ENCODE measurements at regions not wholly inside any gene's neighbourhood (a gene's known extent, or its start where the extent isn't known, plus 50 kb on each side); places are given as distances from the start of the nearest gene placed in this dataset.
A peak's percentile ranks its signal among the peaks of the same experiment; 100 is the strongest.
"Not testable (repeated sequence)": the region's sequence is repeated elsewhere in the genome, so short reads cannot be mapped to it uniquely, and the experiment has no call there.

DNA sequence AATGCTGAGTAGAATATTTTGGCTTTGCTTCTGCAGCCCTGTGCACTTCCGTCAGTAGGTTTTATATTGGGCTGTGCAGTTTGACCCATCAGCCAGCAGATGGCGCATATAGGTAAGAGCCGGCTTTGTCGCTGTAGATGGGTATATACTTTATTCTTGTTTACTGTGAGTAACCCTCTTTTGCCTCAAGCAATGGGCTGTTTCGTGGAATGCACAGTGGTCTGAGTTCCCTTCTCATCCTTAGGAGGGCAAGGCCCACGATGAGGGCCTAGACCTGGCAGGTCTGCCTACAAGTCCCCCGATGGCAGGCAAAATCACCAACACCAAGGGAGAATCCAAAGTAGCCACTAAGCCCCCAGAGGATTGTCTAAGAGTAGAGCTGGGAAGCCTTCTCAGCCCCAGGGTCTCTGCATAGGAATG, 1002.9 kb upstream of the KCND2 start:
- H3K4me3 ChIP-seq (replicated peaks in 1 of 2; ENCODE audit: low read depth in 2 of 2, low read length in 2 of 2), result no peak overlapping the region
- TF ChIP-seq, protein P1, sequence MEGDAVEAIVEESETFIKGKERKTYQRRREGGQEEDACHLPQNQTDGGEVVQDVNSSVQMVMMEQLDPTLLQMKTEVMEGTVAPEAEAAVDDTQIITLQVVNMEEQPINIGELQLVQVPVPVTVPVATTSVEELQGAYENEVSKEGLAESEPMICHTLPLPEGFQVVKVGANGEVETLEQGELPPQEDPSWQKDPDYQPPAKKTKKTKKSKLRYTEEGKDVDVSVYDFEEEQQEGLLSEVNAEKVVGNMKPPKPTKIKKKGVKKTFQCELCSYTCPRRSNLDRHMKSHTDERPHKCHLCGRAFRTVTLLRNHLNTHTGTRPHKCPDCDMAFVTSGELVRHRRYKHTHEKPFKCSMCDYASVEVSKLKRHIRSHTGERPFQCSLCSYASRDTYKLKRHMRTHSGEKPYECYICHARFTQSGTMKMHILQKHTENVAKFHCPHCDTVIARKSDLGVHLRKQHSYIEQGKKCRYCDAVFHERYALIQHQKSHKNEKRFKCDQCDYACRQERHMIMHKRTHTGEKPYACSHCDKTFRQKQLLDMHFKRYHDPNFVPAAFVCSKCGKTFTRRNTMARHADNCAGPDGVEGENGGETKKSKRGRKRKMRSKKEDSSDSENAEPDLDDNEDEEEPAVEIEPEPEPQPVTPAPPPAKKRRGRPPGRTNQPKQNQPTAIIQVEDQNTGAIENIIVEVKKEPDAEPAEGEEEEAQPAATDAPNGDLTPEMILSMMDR (IDR thresholded peaks at IDR 0.05; ENCODE audit: low read depth, low read length), result peak; percentile 90
- DNase-seq (ENCODE audit: low read depth in 2 of 2), result peak; percentile 81 to 82

DNA sequence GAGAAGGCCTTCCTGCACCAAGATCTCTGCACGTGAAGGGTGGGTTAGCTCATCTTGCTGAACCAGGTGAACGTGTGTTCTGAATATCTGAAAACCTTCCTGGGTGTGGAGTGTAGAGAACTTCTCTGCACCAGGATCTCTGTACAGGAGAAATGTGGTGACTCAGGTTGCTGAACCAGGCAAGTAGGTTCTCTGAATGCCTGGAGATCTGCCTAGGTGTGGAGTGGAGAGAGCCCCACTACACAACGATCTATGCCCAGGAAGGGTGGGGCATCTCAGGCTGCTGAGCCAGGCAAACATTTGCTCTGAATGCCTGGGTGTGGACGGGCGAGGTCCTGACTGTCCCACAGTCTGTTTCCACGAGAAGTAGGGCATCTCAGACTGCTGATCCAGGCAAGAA, 1002.3 kb upstream of the KCND2 start:
- no peak for DNase-seq (ENCODE audit: low read depth in 2 of 2)
- TF ChIP-seq, protein P1 (IDR thresholded peaks at IDR 0.05; ENCODE audit: low read depth, low read length), result no peak
- H3K4me3 ChIP-seq (replicated peaks in 1 of 2; ENCODE audit: low read depth in 2 of 2, low read length in 2 of 2), result no peak overlapping the region

DNA sequence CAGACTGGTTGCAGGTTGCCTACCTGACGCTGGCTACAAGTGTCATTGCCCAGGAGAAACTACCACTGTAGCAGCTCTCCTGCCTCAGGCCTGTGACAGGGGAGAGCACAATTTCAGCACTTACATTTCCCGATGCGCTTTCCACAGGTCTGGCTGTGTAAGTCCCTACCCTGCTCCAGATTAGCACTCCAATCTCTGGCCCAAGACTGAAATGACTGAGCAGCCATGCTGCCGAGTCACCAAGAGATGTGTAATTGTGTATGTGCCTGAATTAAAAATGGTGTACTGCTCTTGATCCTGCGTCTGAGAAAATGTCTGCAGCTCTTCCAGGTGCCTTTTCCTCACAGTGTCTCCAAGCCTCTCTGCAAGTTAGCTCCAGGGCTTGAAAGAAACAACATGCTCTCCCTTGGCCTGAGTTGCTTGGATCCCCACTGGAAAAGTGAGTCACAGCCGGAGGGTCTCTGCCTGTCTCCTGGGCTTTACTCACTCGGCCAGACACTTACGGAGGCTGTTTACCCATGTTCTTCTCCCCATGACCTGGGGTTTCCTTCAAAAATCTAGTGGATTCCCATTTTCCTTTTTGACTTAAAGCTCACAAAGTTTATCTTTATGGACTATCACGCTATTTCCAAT, 1001.7 kb upstream of the KCND2 start:
- TF ChIP-seq, protein P1 (IDR thresholded peaks at IDR 0.05; ENCODE audit: low read depth, low read length), result no peak
- no peak overlapping the region for H3K4me3 ChIP-seq (replicated peaks in 1 of 2; ENCODE audit: low read depth in 2 of 2, low read length in 2 of 2)
- no peak for DNase-seq (ENCODE audit: low read depth in 2 of 2)

DNA sequence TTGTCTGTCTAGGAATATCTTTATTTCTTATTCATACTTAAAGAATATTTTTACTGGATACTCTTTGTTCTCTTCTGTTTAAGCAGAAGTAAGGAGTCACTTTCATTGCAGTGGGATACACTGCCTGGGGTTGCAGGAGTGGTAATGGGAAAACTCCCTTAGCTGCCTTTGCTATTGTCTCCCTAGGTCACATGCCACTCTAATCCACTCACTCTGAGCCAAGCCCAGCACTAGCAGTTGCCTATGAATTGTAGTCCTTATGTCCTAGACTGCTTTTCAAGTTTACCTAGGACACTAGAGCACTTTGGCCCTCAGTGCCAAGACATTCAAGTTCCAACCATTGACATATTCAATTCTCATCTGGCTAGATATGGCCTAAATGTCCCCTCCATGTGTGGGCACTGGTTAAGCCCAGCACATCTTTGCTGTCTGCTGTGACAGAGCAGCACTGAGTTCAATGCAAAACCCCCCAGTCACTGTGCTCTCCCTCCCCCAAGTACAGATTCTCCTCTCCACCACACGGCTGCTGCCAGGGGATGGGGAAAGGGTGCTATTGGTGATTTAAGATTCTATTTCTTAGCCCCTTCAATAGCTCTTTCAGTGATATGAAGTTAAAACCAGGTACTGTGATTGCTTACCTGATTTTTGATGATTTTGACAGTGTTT, 991.7 kb upstream of the KCND2 start:
- H3K4me3 ChIP-seq (replicated peaks in 1 of 2; ENCODE audit: low read depth in 2 of 2, low read length in 2 of 2), result no peak overlapping the region
- no peak for DNase-seq (ENCODE audit: low read depth in 2 of 2)
- TF ChIP-seq, protein P1 (IDR thresholded peaks at IDR 0.05; ENCODE audit: low read depth, low read length), result no peak

DNA sequence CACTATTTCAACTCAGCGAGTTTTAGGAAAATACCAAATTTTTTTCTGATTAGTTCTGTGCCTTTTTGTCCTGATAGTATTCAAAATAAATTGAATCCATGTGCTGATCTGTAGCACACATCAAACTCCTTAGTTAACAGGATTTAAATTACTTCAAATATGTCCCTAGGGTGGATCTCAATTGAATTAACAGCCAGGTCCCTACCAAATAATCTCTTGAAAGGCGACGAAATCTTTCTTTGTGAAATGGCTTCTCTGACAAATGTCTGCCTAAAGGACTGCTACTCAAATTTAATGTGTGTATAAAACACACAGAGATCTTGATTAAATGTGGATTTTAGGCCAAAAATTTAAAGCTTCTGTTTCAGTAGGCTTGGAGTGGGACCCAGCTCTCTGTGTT, 989.6 kb upstream of the KCND2 start:
- no peak overlapping the region for H3K4me3 ChIP-seq (replicated peaks in 1 of 2; ENCODE audit: low read depth in 2 of 2, low read length in 2 of 2)
- TF ChIP-seq, protein P1 (IDR thresholded peaks at IDR 0.05; ENCODE audit: low read depth, low read length), result no peak
- no peak for DNase-seq (ENCODE audit: low read depth in 2 of 2)

DNA sequence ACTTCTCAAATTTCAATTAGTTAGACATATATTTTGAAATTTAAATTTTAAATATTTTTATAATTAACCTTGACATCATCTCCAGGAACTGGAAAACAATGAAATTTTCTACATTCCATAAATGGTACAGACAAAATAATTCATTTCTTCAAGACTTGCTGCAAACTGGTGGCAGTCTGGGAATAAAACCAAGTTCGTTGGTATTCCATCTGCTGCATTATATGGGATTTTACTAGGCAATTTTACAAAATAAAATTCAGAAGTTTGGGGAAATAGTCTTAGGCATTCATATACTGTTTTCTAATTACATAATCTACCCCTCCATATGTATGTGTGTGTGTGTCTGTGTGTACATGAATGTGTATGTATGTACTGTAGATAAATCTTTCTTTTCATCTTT, 984.6 kb upstream of the KCND2 start:
- DNase-seq (ENCODE audit: low read depth in 2 of 2), result no peak
- no peak overlapping the region for H3K4me3 ChIP-seq (replicated peaks in 1 of 2; ENCODE audit: low read depth in 2 of 2, low read length in 2 of 2)
- TF ChIP-seq, protein P1 (IDR thresholded peaks at IDR 0.05; ENCODE audit: low read depth, low read length), result no peak

DNA sequence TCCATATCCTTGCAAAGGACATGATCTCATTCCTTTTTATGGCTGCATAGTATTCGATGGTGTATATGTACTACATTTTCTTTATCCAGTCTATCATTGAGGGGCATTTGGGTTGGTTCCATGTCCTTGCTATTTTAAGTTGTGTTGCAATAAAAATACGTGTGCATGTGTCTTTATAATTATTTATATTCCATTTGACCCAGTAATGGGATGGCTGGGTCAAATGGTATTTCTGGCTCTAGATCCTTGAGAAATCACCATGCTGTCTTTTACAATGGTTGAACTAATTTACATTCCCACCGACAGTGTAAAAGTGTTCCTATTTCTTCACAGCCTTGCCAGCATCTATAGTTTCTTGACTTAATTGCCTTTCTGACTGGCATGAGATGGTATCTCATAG, 972.6 kb upstream of the KCND2 start:
- H3K4me3 ChIP-seq (replicated peaks in 1 of 2; ENCODE audit: low read depth in 2 of 2, low read length in 2 of 2); DNase-seq (ENCODE audit: low read depth in 2 of 2): not testable (repeated sequence)
